ENCODE measurements at regions not wholly inside any gene's neighbourhood (a gene's known extent, or its start where the extent isn't known, plus 50 kb on each side); places are given as distances from the start of the nearest gene placed in this dataset.

DNA sequence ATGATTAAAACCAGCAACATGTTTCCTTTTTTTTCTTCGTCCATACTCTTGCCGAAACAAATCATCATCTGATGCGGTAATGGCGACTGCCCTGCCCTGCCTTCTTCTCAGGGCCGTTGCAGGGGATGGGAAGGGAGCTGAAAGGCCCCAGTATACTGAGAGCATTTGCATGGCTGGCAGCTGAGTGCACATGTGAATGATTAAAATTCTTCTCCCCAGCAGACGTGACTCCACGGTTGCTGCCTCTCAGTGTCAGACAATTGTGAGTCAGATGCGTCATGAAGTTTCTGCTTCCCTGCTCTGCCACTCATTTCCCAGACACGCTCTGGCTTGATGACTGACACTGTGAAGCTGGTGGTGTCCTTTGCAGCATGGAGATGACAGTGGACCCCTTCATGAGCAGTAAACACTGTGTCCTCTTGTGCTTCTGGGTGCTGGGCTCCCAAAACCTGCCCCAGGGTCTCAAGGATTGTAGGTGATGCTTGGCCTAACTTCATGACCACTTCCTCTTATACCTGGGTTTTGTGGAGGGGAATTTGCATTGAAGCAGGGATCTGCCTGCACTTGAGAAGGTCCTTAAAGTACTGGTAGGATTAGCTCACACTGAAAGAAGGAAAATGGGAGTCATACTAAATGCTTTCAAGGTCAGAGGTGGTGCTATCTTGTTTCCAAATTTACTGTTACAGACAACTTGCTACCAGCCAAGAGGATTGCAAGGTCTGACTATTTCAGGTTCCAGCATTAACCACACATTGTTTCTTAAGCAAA is 222.5 kb upstream of the COPS8 start:
- ATAC-seq, result no peak
- DNase-seq (ENCODE audit: low spot score), result peak; percentile 27

DNA sequence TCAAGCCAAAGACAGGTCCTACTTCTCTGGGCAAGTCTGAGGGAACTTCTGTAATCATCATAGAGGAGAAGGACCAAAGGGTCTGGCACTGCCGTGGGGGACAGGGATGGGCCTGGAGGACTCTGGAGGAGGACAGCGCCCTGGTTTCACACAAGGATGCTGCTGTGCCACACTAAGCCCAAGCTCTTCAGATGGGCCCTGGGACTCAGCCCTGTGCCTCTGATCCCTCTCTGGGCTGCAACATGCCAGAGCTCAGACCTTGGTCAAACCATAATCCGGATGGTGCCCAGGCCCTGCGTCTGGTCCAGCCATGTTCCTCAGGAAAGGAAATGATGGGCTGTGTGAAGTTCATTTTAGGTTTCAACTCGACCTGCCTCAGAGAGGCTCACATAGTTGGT is 222.0 kb upstream of the COPS8 start:
- DNase-seq (ENCODE audit: low spot score) (peak; percentile 35), ATAC-seq (no peak)

DNA sequence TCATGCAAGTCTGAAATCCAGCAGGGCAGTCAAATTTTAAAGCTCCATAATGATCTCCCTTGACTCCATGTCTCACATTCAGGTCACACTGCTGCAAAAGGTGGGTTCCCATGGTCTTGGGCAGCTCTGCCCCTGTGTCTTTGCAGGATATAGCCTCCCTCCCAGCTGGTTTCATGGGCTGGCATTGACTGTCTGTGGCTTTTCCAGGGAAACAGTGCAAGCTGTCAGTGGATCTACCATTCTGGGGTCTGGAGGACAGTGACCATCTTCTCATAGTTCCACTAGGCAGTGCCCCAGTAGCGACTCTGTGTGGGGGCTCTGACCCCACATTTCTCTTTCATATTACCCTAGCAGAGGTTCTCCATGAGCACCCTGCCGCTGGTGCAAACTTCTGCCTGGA is 220.6 kb upstream of the COPS8 start:
- DNase-seq (ENCODE audit: low spot score), result peak; percentile 23
- ATAC-seq, result no peak

DNA sequence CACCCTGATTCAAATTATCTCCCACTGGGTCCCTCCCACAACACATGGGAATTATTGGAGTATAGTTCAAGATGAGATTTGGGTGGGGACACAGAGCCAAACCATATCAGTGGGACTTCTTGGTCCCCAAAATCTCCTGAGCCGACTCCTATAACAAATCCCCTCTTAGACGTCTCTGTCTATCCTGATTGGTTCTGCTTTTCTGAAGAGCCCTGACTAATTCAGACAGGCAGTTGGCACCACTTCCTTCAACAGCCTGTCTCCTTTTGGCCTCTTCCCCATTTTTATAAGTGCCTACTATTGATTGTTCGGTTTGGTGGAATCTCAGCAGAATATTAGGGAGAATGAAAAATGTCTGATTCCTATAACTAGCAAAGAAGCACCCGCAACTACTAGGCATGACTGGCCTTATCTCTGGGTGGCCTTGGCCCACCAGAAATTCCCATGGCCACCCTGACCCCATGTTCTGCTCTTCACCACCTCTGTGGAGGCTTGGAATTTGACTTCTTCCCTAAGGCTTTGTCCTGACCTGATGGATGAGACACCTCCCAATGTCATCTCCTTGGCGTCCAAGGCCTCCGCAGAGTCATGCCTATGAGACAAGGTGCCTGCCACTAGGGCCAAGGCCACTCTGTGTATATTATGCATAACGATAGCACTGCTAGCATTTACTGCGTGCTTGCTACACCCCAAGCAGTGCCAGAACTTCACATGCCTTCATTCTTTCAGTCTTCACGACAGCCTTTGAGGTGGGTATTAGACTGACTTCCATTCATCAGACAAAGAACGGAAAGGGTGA is 218.9 kb upstream of the COPS8 start:
- no peak for ATAC-seq
- DNase-seq (ENCODE audit: low spot score), result peak; percentile 23

DNA sequence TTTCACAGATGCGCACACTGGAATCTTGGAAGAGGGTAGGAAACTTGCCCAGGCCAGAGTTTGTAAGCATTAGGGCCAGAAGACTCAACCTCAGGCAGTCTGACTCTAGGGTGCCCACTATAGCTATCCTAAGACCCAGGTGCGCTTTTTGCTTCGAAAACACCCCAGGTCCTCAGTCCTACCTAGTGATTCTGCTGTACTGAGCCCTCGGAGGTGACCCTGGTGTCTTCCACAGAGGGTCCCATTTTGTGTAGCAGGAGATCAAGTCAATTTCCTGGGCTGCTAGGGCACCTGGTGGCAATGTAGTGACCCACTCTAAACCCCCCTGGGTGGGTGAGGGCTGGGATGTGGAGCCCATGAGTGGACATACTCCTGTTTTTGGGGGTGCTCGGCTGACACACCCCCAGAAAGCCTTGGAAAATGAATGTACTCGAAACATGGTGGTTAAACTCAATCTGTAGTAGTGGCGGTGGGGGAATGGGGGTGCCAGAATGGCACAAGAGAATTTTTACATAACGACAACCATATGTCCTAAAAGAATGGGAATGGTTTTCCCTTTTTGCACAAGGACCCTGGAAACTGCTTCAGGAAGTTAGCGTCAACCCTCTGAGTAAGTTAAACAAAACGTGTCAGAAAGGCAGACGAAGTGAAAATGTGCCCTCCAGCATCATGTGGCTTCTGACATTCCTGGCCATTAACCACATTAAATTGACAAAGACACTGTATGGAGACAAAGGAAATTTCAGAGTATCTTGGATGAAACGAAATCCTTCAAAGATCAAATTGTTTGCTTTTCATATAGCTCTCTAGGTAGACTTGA is 218.0 kb upstream of the COPS8 start:
- ATAC-seq (no peak), DNase-seq (ENCODE audit: low spot score) (peak; percentile 33)

DNA sequence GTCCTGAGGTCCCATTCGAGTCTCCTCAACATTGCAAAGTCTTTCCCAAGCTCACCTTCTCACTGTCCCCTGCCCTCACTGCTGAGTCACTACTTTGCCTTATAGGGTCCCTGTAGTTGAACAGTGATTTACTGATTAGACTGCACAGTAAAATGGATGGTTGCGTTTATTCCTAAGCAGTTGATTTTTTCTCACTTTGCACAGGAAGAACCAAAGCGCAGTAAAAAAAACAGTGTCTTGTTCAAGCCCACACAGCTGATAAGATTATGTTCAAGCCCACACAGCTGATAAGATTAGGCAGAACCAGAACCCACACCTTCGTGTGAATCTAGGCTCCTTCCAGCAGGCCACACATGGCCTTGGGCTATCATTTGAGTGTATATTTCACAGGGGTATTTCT is 215.3 kb upstream of the COPS8 start:
- no peak for ATAC-seq
- DNase-seq (ENCODE audit: low spot score), result no peak

DNA sequence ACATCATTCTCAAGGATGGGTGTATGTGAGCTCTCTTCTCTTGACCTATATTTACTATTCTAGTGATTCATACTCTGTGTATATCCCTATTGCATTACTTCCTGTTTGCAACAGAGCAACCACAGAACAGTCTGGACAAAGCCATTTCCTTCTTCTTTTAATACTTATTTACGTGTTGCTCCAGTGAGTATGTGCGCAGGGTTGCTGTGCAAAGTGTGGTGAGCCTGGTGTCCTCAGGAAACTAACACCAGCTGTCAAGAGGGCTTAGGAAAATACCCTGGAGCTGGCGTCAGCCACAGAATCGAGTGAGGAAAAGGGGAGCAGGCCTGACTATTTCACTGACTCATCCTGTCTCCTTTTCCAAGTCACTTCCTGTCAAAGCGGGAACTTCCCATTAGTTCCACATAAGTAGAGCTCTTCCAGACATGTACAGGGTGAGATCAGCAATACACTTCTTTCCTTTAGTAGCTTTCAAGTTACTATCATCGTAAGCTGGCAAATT is 214.1 kb upstream of the COPS8 start:
- DNase-seq (ENCODE audit: low spot score), result peak; percentile 49
- ATAC-seq, result peak; percentile 68

- DNase-seq (ENCODE audit: low spot score) (peak; percentile 39), ATAC-seq (no peak)
Measured at GRCh38 chr2:236872015-236872414, 213.7 kb upstream of the COPS8 start.

DNA sequence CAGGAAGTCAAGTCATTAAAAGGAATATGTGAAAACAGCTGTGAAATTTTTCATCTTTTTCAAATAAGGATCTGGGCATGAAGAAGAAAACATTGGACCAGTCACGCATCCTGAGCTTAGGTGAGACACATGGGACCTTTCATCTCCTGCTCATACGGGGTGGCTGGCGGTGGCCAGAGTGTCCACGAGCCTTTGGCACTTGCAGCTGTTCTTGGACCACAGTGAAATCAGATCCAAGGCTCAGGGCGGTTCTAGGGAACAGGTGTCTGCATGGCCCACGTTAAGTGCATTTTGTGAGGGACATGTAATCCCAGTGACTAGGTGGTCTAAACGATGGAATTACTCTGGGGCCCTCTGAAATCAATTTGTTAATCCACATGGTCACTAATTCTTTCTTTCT is 212.7 kb upstream of the COPS8 start:
- DNase-seq (ENCODE audit: low spot score) (peak; percentile 35), ATAC-seq (no peak)

DNA sequence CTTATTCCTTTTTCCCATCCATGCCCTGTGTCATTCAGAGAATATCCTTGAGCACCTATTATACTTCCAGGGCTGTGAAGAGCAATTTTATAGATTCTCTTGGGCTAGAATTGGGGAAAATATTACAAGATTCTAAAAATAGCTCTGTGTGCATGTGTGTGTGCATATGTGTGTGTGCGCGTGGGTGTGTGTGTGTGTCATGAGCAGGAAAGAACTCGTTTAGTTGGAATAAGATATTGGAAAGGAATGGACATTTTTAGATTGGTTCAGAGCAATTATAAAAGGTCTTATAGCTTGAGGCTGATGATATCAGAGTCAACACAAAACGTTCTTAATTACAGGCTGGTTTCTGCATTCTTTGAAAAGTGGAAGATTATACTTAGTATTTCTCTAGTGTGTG is 212.1 kb upstream of the COPS8 start:
- DNase-seq (ENCODE audit: low spot score) (no peak), ATAC-seq (no peak)

DNA sequence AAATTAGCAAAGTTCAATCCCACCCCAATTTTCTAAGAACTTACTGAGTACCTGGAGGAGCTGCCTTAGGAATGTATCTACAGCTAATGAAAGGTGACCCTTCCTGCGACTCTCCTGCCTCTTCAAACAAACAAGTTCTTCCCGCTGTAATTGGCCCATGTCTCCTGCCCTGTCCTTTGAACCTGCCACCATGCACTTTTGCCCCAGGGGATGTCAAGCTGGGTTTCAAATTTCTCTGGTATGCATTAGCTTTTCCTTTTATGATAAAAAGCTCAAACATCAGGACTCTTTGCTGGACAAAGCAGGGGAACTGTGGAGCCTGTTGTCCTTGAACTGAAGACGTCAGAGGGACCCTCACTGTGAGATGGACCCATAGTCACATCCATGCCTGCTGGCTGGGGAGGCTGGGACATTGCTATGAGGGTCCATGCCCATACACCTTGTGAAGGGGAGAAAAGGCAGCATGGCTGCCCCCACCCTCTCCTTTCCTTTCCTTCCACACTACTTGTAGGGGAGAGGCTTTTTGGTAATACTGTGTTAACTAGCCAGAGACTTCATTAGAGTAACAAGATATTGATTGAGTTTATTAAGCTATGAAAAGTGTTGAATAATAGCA is 210.7 kb upstream of the COPS8 start:
- DNase-seq (ENCODE audit: low spot score), result no peak
- no peak for ATAC-seq

- DNase-seq (ENCODE audit: low spot score) (peak; percentile 44), ATAC-seq (peak; percentile 22)
Measured at GRCh38 chr2:236875906-236876505, 209.7 kb upstream of the COPS8 start.

DNA sequence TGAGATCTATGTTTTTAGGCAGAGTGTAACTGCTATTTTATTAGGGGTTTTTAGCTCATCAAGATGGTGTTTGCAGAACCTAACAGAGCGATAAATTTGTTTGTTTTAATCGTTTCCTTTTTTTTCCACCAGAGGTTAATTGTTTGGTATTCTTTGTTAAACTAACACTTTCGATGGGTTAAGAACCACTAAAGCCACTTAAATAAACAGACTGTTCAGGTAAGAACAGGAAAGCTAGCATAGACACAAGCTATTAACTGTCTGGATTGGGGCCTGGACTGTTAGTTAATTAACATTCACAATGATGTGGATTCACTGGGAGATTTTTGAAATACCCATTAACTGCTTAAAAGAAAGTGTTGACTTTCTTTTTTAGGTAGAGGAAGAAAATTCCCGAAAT is 209.0 kb upstream of the COPS8 start:
- no peak for DNase-seq (ENCODE audit: low spot score)
- ATAC-seq, result no peak

GRCh38 chr2:236877972-236878371 is 207.7 kb upstream of the COPS8 start:
- no peak for ATAC-seq
- DNase-seq (ENCODE audit: low spot score), result no peak

DNA sequence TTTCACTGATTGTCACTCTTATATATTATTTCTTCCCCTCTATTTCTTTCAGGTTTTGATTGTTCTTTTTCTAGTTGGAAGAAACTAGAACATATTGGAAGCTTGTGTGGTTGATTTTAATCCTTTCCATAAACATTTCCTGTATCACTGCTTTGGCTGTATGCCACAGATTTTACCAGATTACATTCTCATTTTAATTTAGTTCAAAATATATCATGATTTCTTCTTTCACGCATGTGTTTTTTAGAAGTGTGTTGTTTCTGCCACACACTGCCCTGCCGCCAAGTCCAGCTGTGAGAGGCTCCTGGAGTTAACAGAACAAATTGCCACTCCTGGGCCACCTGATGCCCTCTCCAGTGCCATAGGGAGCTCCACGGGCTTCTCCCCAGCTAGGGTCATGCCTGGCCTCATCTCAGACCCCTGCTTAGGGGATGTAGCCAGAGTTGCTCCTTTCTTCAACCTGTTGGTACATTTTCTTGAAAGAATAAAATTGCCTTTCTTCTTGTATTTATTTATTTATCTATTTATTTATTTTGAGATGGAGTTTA is 206.2 kb upstream of the COPS8 start:
- DNase-seq (ENCODE audit: low spot score) (no peak), ATAC-seq (no peak)

GRCh38 chr2:236882074-236882473 is 203.6 kb upstream of the COPS8 start:
- DNase-seq (ENCODE audit: low spot score) (no peak), ATAC-seq (no peak)

- DNase-seq (ENCODE audit: low spot score) (no peak), ATAC-seq (no peak)
Measured at GRCh38 chr2:236882930-236883329, 202.8 kb upstream of the COPS8 start.

DNA sequence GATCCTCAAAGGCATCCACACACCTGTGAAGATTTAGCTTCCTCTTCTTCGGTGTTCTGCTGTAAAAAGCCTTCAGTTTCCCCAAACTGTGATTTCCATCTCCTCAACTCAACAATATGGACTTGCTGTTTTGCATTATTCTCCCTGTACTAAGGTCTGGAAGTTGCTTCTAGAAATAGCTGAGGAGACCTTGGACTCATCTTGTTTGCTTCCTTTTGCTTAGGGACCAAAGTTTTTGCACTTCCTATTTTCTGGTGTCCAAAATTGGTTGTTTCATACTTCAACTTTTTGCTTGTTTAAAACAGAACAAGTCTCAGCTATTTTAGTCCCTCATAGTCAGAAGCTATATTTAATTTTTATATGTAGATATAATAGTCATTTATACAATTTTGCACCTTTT is 201.9 kb upstream of the COPS8 start:
- no peak for ATAC-seq

GRCh38 chr2:236884569-236885175 is 201.0 kb upstream of the COPS8 start:
- ATAC-seq (no peak), DNase-seq (ENCODE audit: low spot score) (no peak)

More for the DNA sequence above, 201.9 kb upstream of the COPS8 start:
- no peak for DNase-seq (ENCODE audit: low spot score)

DNA sequence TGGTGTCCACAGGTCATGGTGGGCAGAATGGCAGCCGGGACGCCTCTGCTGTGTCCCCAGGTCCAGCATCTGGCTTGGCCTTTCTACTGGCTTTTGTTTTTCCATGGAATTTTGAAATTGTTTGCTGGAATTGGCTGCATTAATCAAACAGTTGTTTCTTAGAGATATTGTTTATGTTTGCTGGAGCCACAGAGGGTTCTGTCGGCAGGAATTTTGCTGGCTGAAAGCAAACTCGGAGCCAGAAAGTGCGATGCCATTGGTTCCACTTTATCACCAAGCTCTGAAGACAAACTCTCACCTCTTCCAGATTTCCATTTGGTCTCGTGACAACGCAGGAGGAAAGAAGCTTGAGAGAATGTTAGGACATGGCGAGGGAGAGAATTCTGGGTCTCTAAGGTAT is 199.2 kb upstream of the COPS8 start:
- no peak for ATAC-seq
- no peak for DNase-seq (ENCODE audit: low spot score)

Measured in left lobe of liver (tissue), 2 donors.